Mesothelial cell of epicardium (in vitro differentiated cells): ENCODE measurements at regions not wholly inside any gene's neighbourhood (a gene's known extent, or its start where the extent isn't known, plus 50 kb on each side); places are given as distances from the start of the nearest gene placed in this dataset.

ENCODE experiments used
- DNase-seq, 2 experiments: peaks; one replicate each; pipeline ENCODE4 v3.0.0; 2021; ENCODE audit warnings: low spot score in 2 of 2; ENCODE audit not compliant: unreplicated experiment in 2 of 2
- H3K27ac Mint-ChIP-seq: 2 replicates; pipeline ENCODE4 v1.8.0; 2021; ENCODE audit warnings: mixed read lengths
- H3K27me3 Mint-ChIP-seq: 2 replicates; pipeline ENCODE4 v1.8.0; 2021; ENCODE audit warnings: low read depth, mixed read lengths
- H3K36me3 Mint-ChIP-seq: 2 replicates; pipeline ENCODE4 v1.8.0; 2021; ENCODE audit warnings: mixed read lengths
- H3K4me1 Mint-ChIP-seq: 2 replicates; pipeline ENCODE4 v1.8.0; 2021; ENCODE audit warnings: mixed read lengths
- H3K4me3 Mint-ChIP-seq: 2 replicates; pipeline ENCODE4 v1.8.0; 2021; ENCODE audit warnings: mild to moderate bottlenecking, moderate library complexity, mixed read lengths
- H3K9me3 Mint-ChIP-seq: 2 replicates; pipeline ENCODE4 v1.8.0; 2021; ENCODE audit warnings: mixed read lengths
- TF ChIP-seq, protein P1 (sequence below): fragments of 200-600 bp; sonication (generic); IDR thresholded peaks from one replicate; pipeline ENCODE4 v1.5.0; 2021; ENCODE audit warnings: antibody characterized with exemption; ENCODE audit not compliant: unreplicated experiment

DNA sequence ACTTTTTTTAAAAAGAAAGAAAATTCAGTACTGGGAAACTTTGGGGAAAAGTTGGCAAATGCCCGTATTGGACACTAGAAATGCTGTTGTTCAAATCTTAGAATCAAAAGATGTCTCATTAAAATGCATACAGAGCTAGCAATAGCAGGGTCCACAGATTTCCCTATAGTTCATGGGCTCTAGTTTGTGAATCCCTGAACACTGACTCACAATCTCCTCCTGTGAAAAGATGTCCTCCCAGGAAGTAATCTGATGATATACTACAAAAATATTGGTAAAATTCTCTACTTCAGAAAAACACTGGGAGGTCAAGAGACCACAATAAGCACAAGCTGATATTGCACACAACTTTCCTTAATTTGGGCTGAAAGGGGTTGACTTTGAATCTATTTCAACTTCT lies 568.4 kb upstream of the ZNF385D start:
- DNase-seq: no peak
- Mint-ChIP-seq H3K4me3 (no peak overlapping the region), H3K27ac (no peak overlapping the region), H3K4me1 (no peaks in the 10 kb centered on the region), H3K36me3 (no peaks in the 10 kb centered on the region), H3K27me3 (no peaks in the 10 kb centered on the region), H3K9me3 (no peaks in the 10 kb centered on the region)
- TF ChIP-seq, protein P1, sequence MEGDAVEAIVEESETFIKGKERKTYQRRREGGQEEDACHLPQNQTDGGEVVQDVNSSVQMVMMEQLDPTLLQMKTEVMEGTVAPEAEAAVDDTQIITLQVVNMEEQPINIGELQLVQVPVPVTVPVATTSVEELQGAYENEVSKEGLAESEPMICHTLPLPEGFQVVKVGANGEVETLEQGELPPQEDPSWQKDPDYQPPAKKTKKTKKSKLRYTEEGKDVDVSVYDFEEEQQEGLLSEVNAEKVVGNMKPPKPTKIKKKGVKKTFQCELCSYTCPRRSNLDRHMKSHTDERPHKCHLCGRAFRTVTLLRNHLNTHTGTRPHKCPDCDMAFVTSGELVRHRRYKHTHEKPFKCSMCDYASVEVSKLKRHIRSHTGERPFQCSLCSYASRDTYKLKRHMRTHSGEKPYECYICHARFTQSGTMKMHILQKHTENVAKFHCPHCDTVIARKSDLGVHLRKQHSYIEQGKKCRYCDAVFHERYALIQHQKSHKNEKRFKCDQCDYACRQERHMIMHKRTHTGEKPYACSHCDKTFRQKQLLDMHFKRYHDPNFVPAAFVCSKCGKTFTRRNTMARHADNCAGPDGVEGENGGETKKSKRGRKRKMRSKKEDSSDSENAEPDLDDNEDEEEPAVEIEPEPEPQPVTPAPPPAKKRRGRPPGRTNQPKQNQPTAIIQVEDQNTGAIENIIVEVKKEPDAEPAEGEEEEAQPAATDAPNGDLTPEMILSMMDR: no peak

DNA sequence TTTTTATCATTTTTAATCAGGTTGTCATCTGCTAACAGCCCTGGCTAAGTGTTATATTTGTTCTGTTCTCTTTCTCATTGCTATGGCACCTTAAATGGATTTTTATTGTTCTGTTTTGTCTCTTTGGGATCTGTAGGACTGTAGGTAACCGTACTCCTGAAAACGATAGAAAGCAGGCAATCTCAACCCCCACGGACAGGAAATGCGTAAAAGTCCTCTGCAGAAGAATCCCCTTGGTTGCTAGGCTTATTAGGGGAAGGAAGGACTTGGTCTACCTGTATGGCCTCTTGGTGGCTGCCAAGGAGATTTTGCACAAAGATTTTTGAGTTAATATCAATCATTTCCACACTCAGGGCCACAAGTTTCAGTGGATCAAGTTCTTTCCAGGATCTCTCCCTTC lies 571.9 kb upstream of the ZNF385D start:
- H3K4me1 Mint-ChIP-seq: no peaks in the 10 kb centered on the region
- H3K36me3 Mint-ChIP-seq: no peaks in the 10 kb centered on the region
- H3K9me3 Mint-ChIP-seq: no peaks in the 10 kb centered on the region
- H3K27me3 Mint-ChIP-seq: no peaks in the 10 kb centered on the region
- H3K27ac Mint-ChIP-seq: no peak overlapping the region
- DNase-seq: no peak
- TF ChIP-seq, protein P1: no peak
- H3K4me3 Mint-ChIP-seq: no peak overlapping the region

DNA sequence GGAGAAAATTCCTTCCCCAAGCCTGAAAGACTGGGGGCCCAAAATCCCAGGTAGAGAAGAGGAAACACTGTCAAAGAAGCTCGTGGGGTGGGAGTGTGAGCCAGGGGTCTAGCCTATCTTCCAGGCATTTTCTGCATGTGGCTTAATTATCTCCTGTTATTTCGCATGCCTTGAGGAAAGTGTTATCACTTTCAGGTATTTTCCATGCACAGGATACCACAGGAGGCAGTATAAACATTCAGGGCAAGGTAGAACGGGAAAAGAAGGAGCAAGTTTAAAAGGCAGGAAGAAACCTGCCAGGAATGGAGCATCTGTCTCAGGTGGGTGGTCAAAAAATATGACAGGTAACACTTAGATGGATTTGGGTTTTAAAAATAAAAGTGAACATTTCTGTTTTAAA lies 575.3 kb upstream of the ZNF385D start:
- no peaks in the 10 kb centered on the region for H3K36me3 Mint-ChIP-seq
- TF ChIP-seq, protein P1: no peak
- no peak overlapping the region for H3K27ac Mint-ChIP-seq
- H3K27me3 Mint-ChIP-seq: no peaks in the 10 kb centered on the region
- no peak for DNase-seq
- H3K9me3 Mint-ChIP-seq: no peaks in the 10 kb centered on the region
- H3K4me1 Mint-ChIP-seq: no peaks in the 10 kb centered on the region
- H3K4me3 Mint-ChIP-seq: no peak overlapping the region

DNA sequence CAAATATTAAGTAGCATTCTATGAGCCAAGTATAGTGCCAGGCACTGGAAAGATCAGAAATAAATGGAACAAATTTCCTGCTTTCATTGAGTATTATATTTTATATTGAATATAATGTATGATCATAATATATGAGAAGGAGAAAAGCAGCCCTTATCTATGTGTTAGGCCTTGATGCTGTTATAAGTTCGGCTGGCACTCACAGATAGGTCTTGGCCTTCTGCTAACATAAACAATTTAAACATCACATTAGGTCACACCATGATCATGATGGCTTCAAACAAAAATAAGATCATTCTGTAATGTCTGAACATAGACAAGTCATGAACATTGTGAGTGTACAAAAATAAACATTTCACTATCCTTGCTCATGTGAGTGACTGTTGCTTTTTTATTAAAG lies 584.0 kb upstream of the ZNF385D start:
- H3K36me3 Mint-ChIP-seq: no peaks in the 10 kb centered on the region
- TF ChIP-seq, protein P1: no peak
- H3K27ac Mint-ChIP-seq: no peak overlapping the region
- H3K4me1 Mint-ChIP-seq: no peaks in the 10 kb centered on the region
- no peak for DNase-seq
- H3K27me3 Mint-ChIP-seq: no peaks in the 10 kb centered on the region
- no peak overlapping the region for H3K4me3 Mint-ChIP-seq
- H3K9me3 Mint-ChIP-seq: no peaks in the 10 kb centered on the region

DNA sequence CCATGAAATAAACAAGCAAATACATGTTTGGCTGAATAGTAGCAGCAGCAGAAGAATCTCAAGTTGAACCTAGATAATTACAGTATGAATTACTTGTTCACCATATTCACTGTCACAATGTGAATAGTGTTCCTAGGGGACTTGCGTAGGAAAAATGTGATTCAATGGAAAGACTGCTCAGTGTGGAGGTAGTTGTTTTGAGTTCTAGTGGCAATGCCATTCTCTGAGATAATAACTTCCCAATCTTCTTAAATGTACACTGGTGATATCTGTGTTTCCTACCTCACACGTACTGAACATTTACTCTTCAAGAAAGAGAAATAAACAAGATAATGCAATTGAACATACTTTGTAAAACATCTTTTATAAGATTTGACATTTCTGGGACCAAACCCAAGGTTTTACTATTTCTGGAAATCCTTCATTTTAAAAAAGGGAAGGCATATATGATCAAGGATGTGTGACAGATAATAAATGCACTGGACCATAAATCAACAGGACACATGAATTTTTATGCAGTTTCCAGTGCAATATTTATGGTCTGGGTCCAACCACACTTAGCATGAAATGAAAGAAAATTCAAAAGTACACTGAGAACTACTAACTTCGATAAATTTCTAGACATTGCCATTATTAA lies 598.3 kb upstream of the ZNF385D start:
- no peak overlapping the region for H3K4me3 Mint-ChIP-seq
- H3K36me3 Mint-ChIP-seq: no peaks in the 10 kb centered on the region
- H3K4me1 Mint-ChIP-seq: no peaks in the 10 kb centered on the region

More for the DNA sequence above, 598.3 kb upstream of the ZNF385D start:
- H3K9me3 Mint-ChIP-seq: no peaks in the 10 kb centered on the region
- TF ChIP-seq, protein P1: no peak
- H3K27ac Mint-ChIP-seq: no peak overlapping the region
- H3K27me3 Mint-ChIP-seq: peaks cover 38% of the 10 kb centered on the region
- DNase-seq: no peak
